NOMO-1 (cell line): ENCODE measurements at regions not wholly inside any gene's neighbourhood (a gene's known extent, or its start where the extent isn't known, plus 50 kb on each side); places are given as distances from the start of the nearest gene placed in this dataset.

Experiments
- DNase-seq, 2 experiments: peaks; one replicate each; lab custom pipeline; 2025; ENCODE audit not compliant: unreplicated experiment in 2 of 2; lab: John Stamatoyannopoulos, UW

- no peak for DNase-seq
Observed at GRCh38 chr13:112193463-112194166, 126.7 kb downstream of the SOX1 start.

GRCh38 chr13:112194167-112194530 lies 127.2 kb downstream of the SOX1 start:
- DNase-seq, result no peak

- DNase-seq, result no peak
Observed at GRCh38 chr13:112194579-112194978, 127.6 kb downstream of the SOX1 start.

GRCh38 chr13:112198396-112199010 lies 131.6 kb downstream of the SOX1 start:
- DNase-seq, result no peak

GRCh38 chr13:112200200-112200599 lies 133.3 kb downstream of the SOX1 start:
- no peak for DNase-seq

- DNase-seq, result no peak
Observed at GRCh38 chr13:112202266-112202665, 135.3 kb downstream of the SOX1 start.

GRCh38 chr13:112202966-112203365 lies 136.0 kb downstream of the SOX1 start:
- no peak for DNase-seq

GRCh38 chr13:112203614-112204013 lies 136.7 kb downstream of the SOX1 start:
- DNase-seq, result no peak

GRCh38 chr13:112204346-112205327 lies 137.7 kb downstream of the SOX1 start:
- DNase-seq, result no peak

- no peak for DNase-seq
Observed at GRCh38 chr13:112205990-112206389, 139.0 kb downstream of the SOX1 start.

GRCh38 chr13:112207129-112207528 lies 140.2 kb downstream of the SOX1 start:
- no peak for DNase-seq

GRCh38 chr13:112208656-112209055 lies 141.7 kb downstream of the SOX1 start:
- DNase-seq, result no peak

GRCh38 chr13:112209266-112209665 lies 142.3 kb downstream of the SOX1 start:
- no peak for DNase-seq

GRCh38 chr13:112209711-112210110 lies 142.8 kb downstream of the SOX1 start:
- no peak for DNase-seq

- DNase-seq, result no peak
Observed at GRCh38 chr13:112210371-112210770, 143.4 kb downstream of the SOX1 start.

GRCh38 chr13:112212533-112212932 lies 145.6 kb downstream of the SOX1 start:
- DNase-seq, result no peak

GRCh38 chr13:112213467-112214255 lies 146.7 kb downstream of the SOX1 start:
- no peak for DNase-seq

GRCh38 chr13:112215871-112216270 lies 148.9 kb downstream of the SOX1 start:
- no peak for DNase-seq

- no peak for DNase-seq
Observed at GRCh38 chr13:112217431-112217830, 150.5 kb downstream of the SOX1 start.

GRCh38 chr13:112218416-112218815 lies 151.5 kb downstream of the SOX1 start:
- DNase-seq, result no peak

GRCh38 chr13:112219740-112220139 lies 152.8 kb downstream of the SOX1 start:
- no peak for DNase-seq
